HG03571 (cell line): ENCODE measurements at regions not wholly inside any gene's neighbourhood (a gene's known extent, or its start where the extent isn't known, plus 50 kb on each side); places are given as distances from the start of the nearest gene placed in this dataset.

Experiments used
- ATAC-seq: cut with Tn5 transposase; IDR thresholded peaks from one replicate; pipeline ENCODE4 v1.9.1; 2021; ENCODE audit not compliant: unreplicated experiment

GRCh38 chr17:79377230-79377786 lies 233.5 kb downstream of the RBFOX3 start:
- no peak for ATAC-seq

- no peak for ATAC-seq
Measured at GRCh38 chr17:79374807-79375206, 236.0 kb downstream of the RBFOX3 start.

GRCh38 chr17:79374087-79374689 lies 236.7 kb downstream of the RBFOX3 start:
- ATAC-seq = no peak

- no peak for ATAC-seq
Measured at GRCh38 chr17:79372470-79373238, 238.2 kb downstream of the RBFOX3 start.

- no peak for ATAC-seq
Measured at GRCh38 chr17:79371984-79372383, 238.9 kb downstream of the RBFOX3 start.

GRCh38 chr17:79370594-79370993 lies 240.3 kb downstream of the RBFOX3 start:
- ATAC-seq = no peak

GRCh38 chr17:79370126-79370525 lies 240.7 kb downstream of the RBFOX3 start:
- ATAC-seq = no peak

DNA sequence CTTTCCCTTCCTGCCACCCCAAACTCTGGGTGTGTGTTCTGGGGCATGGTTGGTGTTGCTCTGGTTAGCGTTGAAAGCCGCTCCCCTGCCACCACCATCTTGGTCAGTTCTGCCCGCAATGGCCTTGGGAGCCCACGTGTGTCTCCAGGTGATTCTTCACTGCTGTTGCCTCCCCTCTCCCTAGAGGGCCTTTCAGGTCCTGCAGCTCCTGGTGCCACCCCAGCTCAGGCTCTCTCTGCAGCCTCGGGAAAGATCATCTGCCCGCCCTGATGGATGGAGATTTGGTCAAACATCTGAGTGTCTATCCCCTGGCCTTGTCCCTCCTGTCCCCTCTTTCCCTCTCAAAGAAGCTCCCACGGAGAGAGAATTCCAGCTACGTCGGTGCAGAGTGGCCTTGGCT lies 241.3 kb downstream of the RBFOX3 start:
- no peak for ATAC-seq

DNA sequence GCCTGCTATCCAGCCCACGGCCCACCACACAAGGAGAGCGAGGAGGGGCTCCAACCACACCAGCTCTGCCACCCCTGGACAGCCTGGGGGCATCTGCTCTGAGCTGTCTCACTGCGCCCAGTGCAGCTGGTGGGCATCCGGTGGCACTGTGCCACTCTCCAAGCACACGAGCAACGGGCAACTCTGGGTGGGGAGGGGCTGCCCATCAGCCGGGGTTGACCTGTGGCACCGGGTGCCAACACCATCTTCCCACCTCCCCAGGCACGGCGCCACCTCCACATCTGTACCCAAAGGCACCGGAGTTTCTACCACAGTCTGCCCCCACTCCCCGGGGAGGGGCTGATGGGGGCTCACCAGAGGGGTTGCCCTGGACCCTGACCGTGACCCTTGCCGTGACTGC lies 241.8 kb downstream of the RBFOX3 start:
- ATAC-seq = no peak

GRCh38 chr17:79368521-79368920 lies 242.3 kb downstream of the RBFOX3 start:
- no peak for ATAC-seq

DNA sequence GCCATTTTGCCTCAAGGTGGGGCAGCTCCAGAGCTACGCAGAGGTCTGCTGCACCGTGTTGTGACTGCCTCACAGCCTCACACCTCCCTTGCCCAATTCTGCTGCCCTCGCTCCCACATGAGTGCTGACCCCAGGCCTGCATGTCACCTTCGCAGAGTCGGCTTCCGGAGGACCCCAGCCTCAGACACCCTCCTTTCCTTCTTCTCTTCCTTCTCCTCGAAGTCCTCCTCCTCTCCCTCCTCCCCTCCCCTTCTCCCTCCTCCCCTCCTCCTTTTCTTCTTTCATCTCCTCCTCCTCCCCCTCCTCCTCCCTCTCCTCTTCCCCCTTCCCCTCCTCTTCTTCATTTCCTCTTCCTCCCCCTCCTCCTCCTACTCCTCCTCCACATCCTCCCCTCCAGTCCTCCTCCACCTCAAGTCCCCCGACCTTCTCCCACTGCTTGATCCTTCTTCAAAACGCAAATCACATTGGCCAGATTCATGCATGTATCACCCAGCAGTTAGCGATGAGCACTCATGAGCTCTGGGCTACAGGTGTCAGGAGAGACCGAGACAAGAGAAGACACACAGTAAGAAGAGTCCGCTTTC lies 243.8 kb downstream of the RBFOX3 start:
- ATAC-seq = no peak

GRCh38 chr17:79365836-79366770 lies 244.7 kb downstream of the RBFOX3 start:
- ATAC-seq = no peak

GRCh38 chr17:79365351-79365750 lies 245.5 kb downstream of the RBFOX3 start:
- no peak for ATAC-seq

- ATAC-seq = no peak
Measured at GRCh38 chr17:79364315-79365094, 246.3 kb downstream of the RBFOX3 start.

DNA sequence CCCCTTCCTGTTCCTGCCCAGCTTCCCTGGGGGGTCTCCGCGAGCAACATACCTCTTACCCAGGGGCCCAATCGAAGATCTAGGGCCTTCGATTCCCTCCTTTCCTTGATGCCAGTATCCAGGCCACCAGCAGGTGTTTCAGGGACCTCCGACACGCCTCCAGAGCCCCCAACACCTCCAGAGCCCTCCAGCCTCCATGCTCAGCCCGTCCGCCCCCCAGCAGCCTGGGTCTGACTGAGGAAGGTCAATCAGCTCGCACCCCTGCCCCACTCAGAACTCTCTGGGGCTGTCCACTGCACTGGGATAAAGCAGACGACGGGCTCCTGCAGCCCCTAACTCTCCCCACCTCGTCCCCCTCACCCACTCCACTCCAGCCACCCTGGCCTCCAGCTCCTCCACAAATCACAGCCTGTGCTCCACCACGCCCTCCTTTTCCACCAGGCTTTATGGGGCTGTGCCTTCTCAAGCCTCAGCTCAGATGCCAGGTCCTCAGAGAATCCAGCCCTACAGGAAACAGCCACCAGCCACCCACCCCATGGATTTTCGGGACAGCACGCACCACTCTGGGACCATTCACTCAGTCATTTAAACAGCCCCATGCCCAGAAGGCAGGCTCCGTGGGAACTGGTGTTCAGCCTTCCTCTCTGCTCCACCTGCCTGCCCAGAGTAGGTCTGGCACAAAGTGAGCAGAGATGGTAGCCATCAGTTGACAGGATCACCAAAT lies 247.1 kb downstream of the RBFOX3 start:
- no peak for ATAC-seq

DNA sequence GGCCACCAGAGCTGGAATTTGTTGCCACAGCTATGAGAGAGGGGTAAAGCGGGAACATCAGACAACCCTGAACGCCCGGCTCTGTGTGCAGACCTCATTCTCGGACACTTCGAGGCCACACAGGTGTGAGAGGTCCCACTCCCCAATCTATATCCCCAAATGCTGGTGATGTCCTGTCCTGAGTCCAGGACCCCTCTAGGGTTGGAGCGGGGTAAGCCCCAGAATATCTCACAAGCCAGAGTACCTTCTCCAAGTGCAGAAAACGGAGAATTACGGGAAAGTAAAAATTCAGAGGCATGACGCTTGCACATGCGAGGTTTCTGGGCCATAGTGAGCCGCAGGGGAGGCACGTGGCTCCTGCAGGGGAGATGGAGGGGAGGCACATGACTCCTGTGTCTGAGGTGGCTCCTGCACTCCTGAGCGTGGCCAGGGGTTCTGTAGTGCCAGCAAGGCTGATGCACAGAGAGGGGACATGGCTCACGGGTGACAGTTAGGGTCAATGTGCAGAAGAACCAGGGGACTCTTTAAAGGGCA lies 248.0 kb downstream of the RBFOX3 start:
- ATAC-seq = no peak

- no peak for ATAC-seq
Measured at GRCh38 chr17:79361873-79362771, 248.7 kb downstream of the RBFOX3 start.

- ATAC-seq = no peak
Measured at GRCh38 chr17:79361221-79361734, 249.6 kb downstream of the RBFOX3 start.
